ENCODE measurements at regions not wholly inside any gene's neighbourhood (a gene's known extent, or its start where the extent isn't known, plus 50 kb on each side); places are given as distances from the start of the nearest gene placed in this dataset.

- Mint-ChIP-seq H3K36me3 (ENCODE audit: unreplicated experiment) (no peaks in the 10 kb centered on the region), H3K4me3 (ENCODE audit: unreplicated experiment) (no peak overlapping the region), H3K9me3 (ENCODE audit: unreplicated experiment) (peaks cover 26% of the 10 kb centered on the region), H3K27me3 (ENCODE audit: unreplicated experiment) (peaks cover 28% of the 10 kb centered on the region), H3K4me1 (ENCODE audit: unreplicated experiment) (no peaks in the 10 kb centered on the region), H3K27ac (ENCODE audit: unreplicated experiment) (no peak overlapping the region)
- DNase-seq (ENCODE audit: extremely low spot score, unreplicated experiment): no peak
- TF ChIP-seq CTCF (IDR thresholded peaks at IDR 0.05): no peak
These were observed 82.5 kb upstream of the LHCGR start for GRCh38 chr2:48838029-48838428.

GRCh38 chr2:48829569-48829968 lies 74.0 kb upstream of the LHCGR start:
- Mint-ChIP-seq H3K4me3 (ENCODE audit: unreplicated experiment) (no peak overlapping the region), H3K27me3 (ENCODE audit: unreplicated experiment) (no peaks in the 10 kb centered on the region), H3K4me1 (ENCODE audit: unreplicated experiment) (peaks cover 16% of the 10 kb centered on the region), H3K36me3 (ENCODE audit: unreplicated experiment) (no peaks in the 10 kb centered on the region), H3K27ac (ENCODE audit: unreplicated experiment) (no peak overlapping the region), H3K9me3 (ENCODE audit: unreplicated experiment) (peaks cover 10% of the 10 kb centered on the region)
- no peak for TF ChIP-seq CTCF (IDR thresholded peaks at IDR 0.05)
- DNase-seq (ENCODE audit: extremely low spot score, unreplicated experiment): no peak

GRCh38 chr2:48829036-48829435 lies 73.5 kb upstream of the LHCGR start:
- DNase-seq (ENCODE audit: extremely low spot score, unreplicated experiment): no peak
- Mint-ChIP-seq H3K36me3 (ENCODE audit: unreplicated experiment) (no peaks in the 10 kb centered on the region), H3K27ac (ENCODE audit: unreplicated experiment) (peak overlapping the region; percentile 13), H3K4me3 (ENCODE audit: unreplicated experiment) (no peak overlapping the region), H3K9me3 (ENCODE audit: unreplicated experiment) (peaks cover 10% of the 10 kb centered on the region), H3K4me1 (ENCODE audit: unreplicated experiment) (peaks cover 16% of the 10 kb centered on the region), H3K27me3 (ENCODE audit: unreplicated experiment) (no peaks in the 10 kb centered on the region)
- TF ChIP-seq CTCF (IDR thresholded peaks at IDR 0.05): no peak

- no peak overlapping the region for H3K27ac Mint-ChIP-seq (ENCODE audit: unreplicated experiment)
- no peaks in the 10 kb centered on the region for H3K36me3 Mint-ChIP-seq (ENCODE audit: unreplicated experiment)
- H3K4me3 Mint-ChIP-seq (ENCODE audit: unreplicated experiment): no peak overlapping the region
- H3K9me3 Mint-ChIP-seq (ENCODE audit: unreplicated experiment): peaks cover 10% of the 10 kb centered on the region
- peaks cover 16% of the 10 kb centered on the region for H3K4me1 Mint-ChIP-seq (ENCODE audit: unreplicated experiment)
- no peak for TF ChIP-seq CTCF (IDR thresholded peaks at IDR 0.05)
- no peak for DNase-seq (ENCODE audit: extremely low spot score, unreplicated experiment)
- H3K27me3 Mint-ChIP-seq (ENCODE audit: unreplicated experiment): no peaks in the 10 kb centered on the region
These were observed 71.5 kb upstream of the LHCGR start for GRCh38 chr2:48826986-48827385.

- H3K4me1 Mint-ChIP-seq (ENCODE audit: unreplicated experiment): peaks cover 11% of the 10 kb centered on the region
- no peak for TF ChIP-seq CTCF (IDR thresholded peaks at IDR 0.05)
- H3K4me3 Mint-ChIP-seq (ENCODE audit: unreplicated experiment): no peak overlapping the region
- H3K9me3 Mint-ChIP-seq (ENCODE audit: unreplicated experiment): no peaks in the 10 kb centered on the region
- H3K36me3 Mint-ChIP-seq (ENCODE audit: unreplicated experiment): no peaks in the 10 kb centered on the region
- H3K27ac Mint-ChIP-seq (ENCODE audit: unreplicated experiment): no peak overlapping the region
- peaks cover 7% of the 10 kb centered on the region for H3K27me3 Mint-ChIP-seq (ENCODE audit: unreplicated experiment)
- no peak for DNase-seq (ENCODE audit: extremely low spot score, unreplicated experiment)
These were observed 68.6 kb upstream of the LHCGR start for GRCh38 chr2:48824116-48824515.
